Motor neuron (in vitro differentiated cells): ENCODE measurements at regions not wholly inside any gene's neighbourhood (a gene's known extent, or its start where the extent isn't known, plus 50 kb on each side); places are given as distances from the start of the nearest gene placed in this dataset.
"Not testable (repeated sequence)": the region's sequence is repeated elsewhere in the genome, so short reads cannot be mapped to it uniquely, and the experiment has no call there.

Experiments
- ATAC-seq, 8 experiments: fragments of 200-7000 bp; cut with Tn5 transposase; replicated peaks in 6 of 8; 2 replicates each; pipeline ENCODE4 v1.8.0; 2021; ENCODE audit warnings: mild to moderate bottlenecking in 8 of 8, moderate library complexity in 8 of 8
- H3K27ac ChIP-seq, 2 donors: fragments of 250-450 bp; sonication (Bioruptor Pico); 2 replicates each; pipeline ENCODE4 v1.9.0; 2021; ENCODE audit warnings: antibody characterized with exemption in 2 of 2, mild to moderate bottlenecking in 2 of 2, moderate library complexity in 1 of 2
- H3K4me1 ChIP-seq, 2 donors: fragments of 250-450 bp; sonication (Bioruptor Pico); replicated peaks in 1 of 2; 2 replicates each; pipeline ENCODE4 v1.6.1; 2021; ENCODE audit warnings: antibody characterized with exemption in 2 of 2, mild to moderate bottlenecking in 2 of 2, moderate library complexity in 1 of 2
- H3K4me3 ChIP-seq, 5 donors: fragments of 250-450 bp; sonication (Bioruptor Pico); 2 replicates each; pipeline ENCODE4 v1.9.0; 2021; ENCODE audit warnings: antibody characterized with exemption in 5 of 5, mild to moderate bottlenecking in 5 of 5, moderate library complexity in 4 of 5
- WGBS, 10 experiments: fragments of 450-650 bp; shearing (Covaris generic); methylation state at CpG; one replicate each; pipeline ENCODE4 v1.0.0; 2022; 5-methylcytosine and 5-hydroxymethylcytosine counted together
- in situ Hi-C, 9 experiments: fragments of 400-800 bp; cut with MboI; loops; one replicate each; pipeline ENCODE4 v1.15.0; 2021; ENCODE audit warnings: low sequenced_read_pairs in 9 of 9, low pct_unique_long_range_greater_than_20kb in 2 of 9; ENCODE audit not compliant: unreplicated experiment in 9 of 9

GRCh38 chr6:85856235-85856634, 213.5 kb upstream of the SYNCRIP start:
- Histone ChIP-seq H3K27ac (no peak overlapping the region), H3K4me3 (no peak overlapping the region)

GRCh38 chr6:85838351-85839119, 195.8 kb upstream of the SYNCRIP start:
- H3K27ac ChIP-seq, H3K4me1 ChIP-seq, ATAC-seq, H3K4me3 ChIP-seq, in situ Hi-C loops: not testable (repeated sequence)
- WGBS, 10 experiments: no CpG with 5 or more reads among the region's 37 CpGs

More at GRCh38 chr6:85856235-85856634, 213.5 kb upstream of the SYNCRIP start:
- H3K4me1 ChIP-seq: no peaks in the 10 kb centered on the region
- WGBS, 10 experiments: 0 to 100% (median 70%) methylated on average over 1 to 2 of the region's 2 CpGs; no CpG with 5 or more reads in 3 of the 10 experiments
- in situ Hi-C loops: no loop called here
- no peak for ATAC-seq

- Histone ChIP-seq H3K27ac (no peak overlapping the region), H3K4me3 (no peak overlapping the region), H3K4me1 (no peaks in the 10 kb centered on the region)
- in situ Hi-C loops: no loop called here
- ATAC-seq: no peak
Measured at GRCh38 chr6:85828973-85829372, 186.3 kb upstream of the SYNCRIP start.

GRCh38 chr6:85826997-85827396, 184.3 kb upstream of the SYNCRIP start:
- Histone ChIP-seq H3K4me3 (no peak overlapping the region), H3K4me1 (no peaks in the 10 kb centered on the region), H3K27ac (no peak overlapping the region)
- no peak for ATAC-seq
- WGBS, 10 experiments: 90% methylated on average over 1 of the region's 1 CpG; no CpG with 5 or more reads in 9 of the 10 experiments
- in situ Hi-C loops: no loop called here

DNA sequence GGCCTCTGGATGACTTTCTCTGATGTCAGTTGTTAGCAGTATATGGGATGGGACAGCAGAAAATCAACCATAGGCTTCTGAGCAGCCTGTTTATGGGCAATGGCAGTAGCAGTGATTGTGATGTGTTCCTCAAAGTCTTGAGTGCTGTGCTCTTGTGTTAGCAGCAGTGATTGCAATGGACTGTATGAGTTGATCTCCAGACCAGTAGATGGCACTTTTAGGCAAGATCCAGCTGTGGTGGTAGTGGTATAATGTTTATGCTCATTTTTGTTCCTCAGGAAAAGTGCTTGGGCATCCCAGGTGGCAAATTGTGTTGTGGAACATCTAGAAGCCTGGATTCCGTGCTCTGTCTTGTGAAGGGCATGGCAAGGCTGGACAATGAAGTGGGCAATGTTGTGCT, 181.6 kb upstream of the SYNCRIP start:
- no peak for ATAC-seq
- in situ Hi-C loops: no loop called here
- H3K27ac ChIP-seq: no peak overlapping the region

DNA sequence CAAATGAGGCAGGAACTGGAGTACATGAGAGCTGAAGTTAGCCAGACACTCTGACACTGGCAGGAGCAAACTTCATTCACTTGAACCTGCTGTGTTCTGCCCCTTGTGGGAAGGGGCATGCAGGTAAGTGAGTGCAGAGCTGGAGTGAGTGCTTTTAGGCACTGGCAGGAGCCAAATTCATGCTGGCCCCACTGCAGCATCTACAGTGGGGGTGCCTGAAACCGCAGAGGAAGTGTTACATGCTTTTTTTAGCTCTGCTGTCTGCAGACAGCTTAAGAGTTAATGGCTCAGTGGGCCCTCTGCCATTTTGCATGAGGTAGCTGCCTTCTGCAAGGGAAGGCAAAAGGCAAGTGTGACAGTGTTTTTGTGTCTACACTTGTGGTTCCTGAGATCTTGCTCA, 167.9 kb upstream of the SYNCRIP start:
- in situ Hi-C loops: no loop called here
- no peak for ATAC-seq
- Histone ChIP-seq H3K27ac (no peak overlapping the region), H3K4me1 (no peaks in the 10 kb centered on the region), H3K4me3 (no peak overlapping the region)
- 56 to 60% methylated on average over 1 of the region's 1 CpG; no CpG with 5 or more reads in 8 of the 10 experiments for WGBS, 10 experiments

More for the DNA sequence above, 181.6 kb upstream of the SYNCRIP start:
- WGBS, 10 experiments: 0 to 64% (median 20%) methylated on average over 1 of the region's 1 CpG; no CpG with 5 or more reads in 7 of the 10 experiments
- Histone ChIP-seq H3K4me3 (no peak overlapping the region), H3K4me1 (no peaks in the 10 kb centered on the region)

DNA sequence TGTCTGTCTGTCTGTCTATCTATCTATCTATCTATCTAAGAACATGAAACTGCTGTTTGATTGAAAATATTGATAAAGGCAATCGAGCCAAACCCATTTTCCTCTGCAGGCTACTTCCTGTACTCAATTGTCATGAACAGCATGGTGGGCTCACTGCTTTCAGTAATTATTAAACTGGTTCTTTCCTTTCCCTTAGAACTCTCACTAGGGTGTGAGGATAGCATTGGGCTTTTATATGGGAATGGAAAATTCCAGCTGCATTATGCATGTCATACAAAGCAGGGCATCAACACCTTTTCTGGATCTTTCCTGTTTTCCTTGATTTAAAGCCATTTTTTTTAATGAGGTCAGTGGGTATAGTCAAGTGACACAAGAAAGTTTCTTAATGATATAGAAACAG, 161.0 kb upstream of the SYNCRIP start:
- Histone ChIP-seq H3K4me3 (no peak overlapping the region), H3K4me1 (no peaks in the 10 kb centered on the region), H3K27ac (no peak overlapping the region)
- WGBS, 10 experiments: 0 to 30% (median 8%) methylated on average over 1 of the region's 1 CpG; no CpG with 5 or more reads in 3 of the 10 experiments
- in situ Hi-C loops: no loop called here
- no peak for ATAC-seq

DNA sequence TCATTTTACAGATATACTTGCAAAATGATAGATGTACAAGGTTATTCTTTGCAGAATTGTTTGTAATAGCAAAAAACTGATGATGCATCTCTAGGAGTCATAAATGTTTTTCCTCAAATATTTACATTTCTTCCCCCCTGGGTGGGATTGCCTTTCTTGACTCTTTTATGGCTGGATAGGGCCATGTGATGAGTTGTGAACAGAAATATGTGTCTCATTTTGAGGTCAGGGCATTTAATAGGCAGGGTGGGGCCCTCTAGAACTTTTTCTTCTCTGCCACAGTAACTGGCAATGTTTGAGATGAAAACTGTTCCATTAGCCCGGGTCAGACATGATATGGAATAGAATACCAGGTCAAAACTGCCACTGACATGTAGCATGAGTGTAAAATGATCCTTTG, 159.5 kb upstream of the SYNCRIP start:
- no peak overlapping the region for H3K4me3 ChIP-seq
- 0 to 100% (median 17%) methylated on average over 1 of the region's 1 CpG; no CpG with 5 or more reads in 2 of the 10 experiments for WGBS, 10 experiments
- in situ Hi-C loops: no loop called here
- H3K4me1 ChIP-seq: no peaks in the 10 kb centered on the region
- no peak for ATAC-seq
- H3K27ac ChIP-seq: no peak overlapping the region

DNA sequence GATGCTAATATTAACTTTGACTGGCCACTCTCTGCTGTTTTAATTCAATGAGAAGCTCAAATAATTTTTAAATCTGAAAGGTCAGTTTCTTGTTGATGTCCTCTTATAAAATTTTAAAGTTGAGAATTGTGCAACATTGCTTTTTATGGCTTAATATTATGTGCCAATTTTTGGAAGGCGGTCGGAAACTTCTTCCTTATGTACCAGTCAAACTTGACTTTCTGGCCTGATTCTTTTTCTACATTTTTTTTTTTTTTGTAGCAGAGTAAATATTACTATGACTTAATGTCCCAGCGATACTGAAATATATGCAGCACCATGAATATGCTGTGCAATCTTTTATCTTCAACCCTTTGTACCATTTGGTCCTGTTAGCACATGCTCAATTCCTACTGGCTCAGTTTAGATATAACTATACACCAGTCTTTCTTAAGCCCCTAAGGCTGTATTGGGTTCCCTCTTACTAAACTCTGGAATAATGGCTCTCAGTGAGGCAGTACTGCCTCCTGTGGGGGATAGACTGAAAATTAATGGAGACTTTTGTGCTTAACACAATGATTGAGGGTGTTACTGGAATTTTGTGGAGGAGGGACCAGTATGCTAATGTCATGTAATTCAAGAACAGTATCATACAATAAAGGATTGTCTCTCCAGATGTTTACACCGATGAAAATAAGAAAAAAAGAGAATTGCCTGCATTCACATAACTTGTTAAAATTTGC, 156.4 kb upstream of the SYNCRIP start:
- Histone ChIP-seq H3K4me3 (no peak overlapping the region), H3K4me1 (peaks cover 0 to 5% of the 10 kb centered on the region in 2 donors), H3K27ac (no peak overlapping the region)
- WGBS, 10 experiments: 5 to 94% (median 71%) methylated on average over 1 to 4 of the region's 4 CpGs
- peak in 3 of 8 experiments; percentile 41 to 89 (median 79) for ATAC-seq
- in situ Hi-C loops: no loop called here

- in situ Hi-C loops: no loop called here
- Histone ChIP-seq H3K4me3 (no peak overlapping the region), H3K4me1 (peaks cover 0 to 5% of the 10 kb centered on the region in 2 donors), H3K27ac (no peak overlapping the region)
- ATAC-seq: peak in 1 of 8 experiments; percentile 20
- WGBS, 10 experiments: 0 to 100% (median 76%) methylated on average over 1 to 2 of the region's 2 CpGs; no CpG with 5 or more reads in 1 of the 10 experiments
Measured at GRCh38 chr6:85797993-85798392, 155.3 kb upstream of the SYNCRIP start.

DNA sequence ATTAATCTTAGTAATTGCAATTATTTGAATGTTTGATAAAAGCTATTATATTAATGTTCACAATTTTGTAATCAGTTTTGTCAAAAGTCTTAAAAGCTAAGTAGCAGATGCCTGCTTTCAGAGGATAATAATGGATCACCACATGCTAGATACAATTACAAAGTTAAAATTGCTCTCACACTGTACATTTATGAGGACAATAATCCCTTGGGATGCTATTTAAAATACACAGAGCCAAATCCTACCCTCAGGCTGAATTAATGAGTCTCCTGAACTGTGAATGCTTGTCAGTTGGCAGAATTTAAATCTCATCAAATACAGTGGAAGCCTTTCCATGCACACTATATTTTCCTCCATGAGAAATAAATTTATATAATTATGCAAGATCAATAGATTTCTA, 153.3 kb upstream of the SYNCRIP start:
- peaks cover 0 to 5% of the 10 kb centered on the region in 2 donors for H3K4me1 ChIP-seq
- no peak overlapping the region for H3K27ac ChIP-seq
- ATAC-seq: peak in 6 of 8 experiments; percentile 37 to 94 (median 44)
- in situ Hi-C loops: no loop called here
- no peak overlapping the region for H3K4me3 ChIP-seq

DNA sequence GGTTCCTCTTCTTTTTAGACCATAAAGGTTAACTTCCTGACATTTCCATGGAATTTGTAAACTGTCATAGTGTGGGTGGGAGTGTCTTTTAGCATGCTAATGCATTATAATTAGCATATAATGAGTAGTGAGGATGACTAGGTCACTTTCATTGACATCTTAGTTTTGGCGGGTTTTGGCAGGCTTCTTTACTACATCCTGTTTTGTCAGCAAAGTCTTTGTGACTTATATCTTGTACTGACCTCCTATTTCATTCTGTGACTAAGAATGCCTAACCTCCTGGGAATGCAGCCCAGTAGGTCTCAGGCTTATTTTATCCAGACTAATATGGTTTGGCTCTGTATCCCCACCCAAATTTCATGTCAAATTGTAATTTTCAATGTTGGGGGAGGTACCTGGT, 149.6 kb upstream of the SYNCRIP start:
- H3K4me1 ChIP-seq: peaks cover 0 to 5% of the 10 kb centered on the region in 2 donors
- H3K27ac ChIP-seq: no peak overlapping the region
- 0 to 100% (median 44%) methylated on average over 1 of the region's 1 CpG; no CpG with 5 or more reads in 4 of the 10 experiments for WGBS, 10 experiments
- ATAC-seq: peak in 2 of 8 experiments; percentile 53 to 71
- in situ Hi-C loops: no loop called here
- H3K4me3 ChIP-seq: no peak overlapping the region

DNA sequence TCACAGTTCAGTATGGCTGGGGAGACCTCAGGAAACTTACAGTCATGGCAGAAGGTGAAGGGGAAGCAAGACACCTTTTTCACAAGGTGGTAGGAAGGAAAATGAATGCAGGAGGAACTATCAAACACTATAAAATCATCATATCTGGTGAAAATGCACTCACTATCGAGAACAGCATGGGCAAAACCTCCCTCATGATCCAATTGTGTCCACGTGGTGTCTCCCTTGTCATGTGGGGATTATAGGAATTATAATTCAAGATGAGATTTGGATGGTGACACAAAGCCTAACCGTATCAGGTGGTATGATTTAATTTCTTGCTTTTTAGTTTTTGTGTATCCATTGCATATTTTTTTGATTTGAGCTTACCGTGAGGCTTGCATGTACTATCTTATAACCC, 133.2 kb upstream of the SYNCRIP start:
- H3K4me1 ChIP-seq: no peaks in the 10 kb centered on the region

More for the DNA sequence above, 133.2 kb upstream of the SYNCRIP start:
- WGBS, 10 experiments: 14 to 95% (median 73%) methylated on average over 1 to 4 of the region's 4 CpGs
- in situ Hi-C loops: no loop called here
- Histone ChIP-seq H3K27ac (no peak overlapping the region), H3K4me3 (no peak overlapping the region)
- ATAC-seq: no peak
